ENCODE measurements at regions not wholly inside any gene's neighbourhood (a gene's known extent, or its start where the extent isn't known, plus 50 kb on each side); places are given as distances from the start of the nearest gene placed in this dataset.

- Histone ChIP-seq H3K27ac (no peak overlapping the region), H3K27me3 (no peaks in the 10 kb centered on the region), H3K36me3 (no peaks in the 10 kb centered on the region), H3K4me1 (ENCODE audit: control insufficient read depth in 1 of 2, insufficient read depth in 1 of 2, low read depth in 1 of 2, low read length in 1 of 2) (no peaks in the 10 kb centered on the region), H3K9me3 (no peaks in the 10 kb centered on the region), H3K4me3 (ENCODE audit: low read depth in 1 of 2, low read length in 1 of 2) (no peak overlapping the region)
- no peak for TF ChIP-seq CTCF (IDR thresholded peaks at IDR 0.05)
Observed at GRCh38 chr2:147530033-147530432, 314.8 kb upstream of the ACVR2A start.

- H3K9me3 ChIP-seq, result no peaks in the 10 kb centered on the region
- H3K27ac ChIP-seq, result no peak overlapping the region
- H3K4me3 ChIP-seq (ENCODE audit: low read depth in 1 of 2, low read length in 1 of 2), result no peak overlapping the region
- no peaks in the 10 kb centered on the region for H3K4me1 ChIP-seq (ENCODE audit: control insufficient read depth in 1 of 2, insufficient read depth in 1 of 2, low read depth in 1 of 2, low read length in 1 of 2)
- no peaks in the 10 kb centered on the region for H3K27me3 ChIP-seq
- no peak for TF ChIP-seq CTCF (IDR thresholded peaks at IDR 0.05)
- no peaks in the 10 kb centered on the region for H3K36me3 ChIP-seq
Observed at GRCh38 chr2:147525819-147526489, 318.9 kb upstream of the ACVR2A start.

DNA sequence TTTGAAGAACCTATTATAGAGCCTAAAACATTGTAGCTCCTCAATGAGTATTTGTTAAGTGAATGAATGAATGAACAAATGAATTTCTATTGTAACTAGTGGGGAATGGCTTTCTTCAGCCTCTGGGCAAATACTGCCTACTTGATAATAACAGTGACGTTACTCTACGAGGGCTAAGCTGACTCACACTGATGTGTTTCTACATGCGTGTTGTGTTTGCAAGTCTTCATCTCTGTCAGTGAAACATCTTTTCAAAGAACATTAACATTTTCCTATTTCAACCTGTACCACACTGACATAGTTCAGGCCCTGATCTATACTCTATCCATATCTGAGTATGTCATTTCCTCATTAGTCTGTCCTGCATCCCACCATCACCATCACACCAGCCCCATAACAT, 319.9 kb upstream of the ACVR2A start:
- H3K9me3 ChIP-seq, result no peaks in the 10 kb centered on the region
- TF ChIP-seq CTCF (IDR thresholded peaks at IDR 0.05), result no peak
- no peak overlapping the region for H3K27ac ChIP-seq
- H3K4me1 ChIP-seq (ENCODE audit: control insufficient read depth in 1 of 2, insufficient read depth in 1 of 2, low read depth in 1 of 2, low read length in 1 of 2), result no peaks in the 10 kb centered on the region
- H3K27me3 ChIP-seq, result no peaks in the 10 kb centered on the region
- no peaks in the 10 kb centered on the region for H3K36me3 ChIP-seq
- no peak overlapping the region for H3K4me3 ChIP-seq (ENCODE audit: low read depth in 1 of 2, low read length in 1 of 2)

DNA sequence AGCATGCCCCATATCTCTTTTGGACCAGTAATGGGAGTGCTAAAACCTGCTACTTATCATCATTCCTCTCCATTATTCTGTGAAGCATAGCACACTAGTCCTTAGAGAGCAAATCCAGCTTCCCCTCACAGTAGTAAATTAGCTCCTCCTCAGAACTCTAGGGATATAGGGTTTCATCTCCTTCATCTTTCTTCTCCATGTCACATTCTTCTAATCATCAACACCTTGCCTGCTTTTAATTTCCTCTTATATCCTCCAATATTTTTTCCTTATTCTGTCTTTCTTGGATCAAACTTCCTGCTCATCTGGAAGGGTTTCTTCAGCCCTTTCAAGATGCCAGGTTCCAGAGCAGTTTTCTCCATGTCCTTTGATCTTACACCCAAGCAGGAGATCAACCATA, 321.4 kb upstream of the ACVR2A start:
- TF ChIP-seq CTCF (IDR thresholded peaks at IDR 0.05), result no peak

GRCh38 chr2:147521936-147522335, 322.9 kb upstream of the ACVR2A start:
- no peak overlapping the region for H3K4me3 ChIP-seq (ENCODE audit: low read depth in 1 of 2, low read length in 1 of 2)
- no peaks in the 10 kb centered on the region for H3K27me3 ChIP-seq
- no peak for TF ChIP-seq CTCF (IDR thresholded peaks at IDR 0.05)
- H3K9me3 ChIP-seq, result no peaks in the 10 kb centered on the region
- no peaks in the 10 kb centered on the region for H3K36me3 ChIP-seq
- no peaks in the 10 kb centered on the region for H3K4me1 ChIP-seq (ENCODE audit: control insufficient read depth in 1 of 2, insufficient read depth in 1 of 2, low read depth in 1 of 2, low read length in 1 of 2)
- H3K27ac ChIP-seq, result no peak overlapping the region

More for the DNA sequence above, 321.4 kb upstream of the ACVR2A start:
- Histone ChIP-seq H3K36me3 (no peaks in the 10 kb centered on the region), H3K27me3 (no peaks in the 10 kb centered on the region), H3K4me1 (ENCODE audit: control insufficient read depth in 1 of 2, insufficient read depth in 1 of 2, low read depth in 1 of 2, low read length in 1 of 2) (no peaks in the 10 kb centered on the region), H3K4me3 (ENCODE audit: low read depth in 1 of 2, low read length in 1 of 2) (no peak overlapping the region), H3K27ac (no peak overlapping the region), H3K9me3 (no peaks in the 10 kb centered on the region)

Measured in neutrophil (primary cell).